DND-41 (cell line): ENCODE measurements at regions not wholly inside any gene's neighbourhood (a gene's known extent, or its start where the extent isn't known, plus 50 kb on each side); places are given as distances from the start of the nearest gene placed in this dataset.

ENCODE experiments used
- ATAC-seq: fragments of 200-7000 bp; cut with Tn5 transposase; 3 replicates; pipeline ENCODE4 v1.9.1; 2021; ENCODE audit warnings: low read depth; ENCODE audit not compliant: insufficient read depth
- DNase-seq: peaks from one replicate; pipeline ENCODE4 v3.0.0-alpha.2; 2020
- H2AFZ ChIP-seq: 2 replicates; pipeline ENCODE4 v1.6.0; 2012; ENCODE audit warnings: low read depth, low read length
- H3K27ac ChIP-seq: 2 replicates; pipeline ENCODE4 v1.5.1; 2012; ENCODE audit warnings: low read length, inconsistent platforms
- H3K27me3 ChIP-seq: fragments of 200-600 bp; sonication (generic); 2 replicates; pipeline ENCODE4 v1.6.0; 2012; ENCODE audit warnings: low read length, mild to moderate bottlenecking, inconsistent platforms; ENCODE audit not compliant: insufficient read depth, poor library complexity
- H3K36me3 ChIP-seq: 2 replicates; pipeline ENCODE4 v1.5.1; 2012; ENCODE audit warnings: low read length, inconsistent platforms; ENCODE audit not compliant: insufficient read depth
- H3K4me1 ChIP-seq: 2 replicates; pipeline ENCODE4 v1.5.1; 2012; ENCODE audit warnings: mild to moderate bottlenecking, low read length; ENCODE audit not compliant: insufficient read depth
- H3K4me2 ChIP-seq: 2 replicates; pipeline ENCODE4 v1.6.0; 2012; ENCODE audit warnings: mild to moderate bottlenecking, moderate library complexity, low read length, inconsistent platforms; ENCODE audit not compliant: insufficient read depth
- H3K4me3 ChIP-seq, 2 experiments: fragments of 200-600 bp in 1 of 2; shearing (Covaris generic) in 1 of 2; 2 replicates each; pipeline ENCODE4 v1.5.1; 2012 to 2016; ENCODE audit warnings: inconsistent platforms in 2 of 2, low read length in 2 of 2, mild to moderate bottlenecking in 2 of 2, low read depth in 1 of 2, moderate library complexity in 1 of 2
- H3K79me2 ChIP-seq: 2 replicates; pipeline ENCODE4 v1.6.0; 2012; ENCODE audit warnings: low read length, inconsistent platforms; ENCODE audit not compliant: insufficient read depth
- H3K9ac ChIP-seq: 2 replicates; pipeline ENCODE4 v1.6.0; 2012; ENCODE audit warnings: low read depth, mild to moderate bottlenecking, inconsistent platforms, low read length, moderate library complexity
- H3K9me3 ChIP-seq: 2 replicates; pipeline ENCODE4 v1.5.1; 2012; ENCODE audit warnings: low read length, moderate library complexity, mild to moderate bottlenecking, inconsistent platforms; ENCODE audit not compliant: insufficient read depth, severe bottlenecking
- H4K20me1 ChIP-seq: 2 replicates; pipeline ENCODE4 v1.6.0; 2012; ENCODE audit warnings: low read length; ENCODE audit not compliant: insufficient read depth
- CTCF ChIP-seq: IDR thresholded peaks from 2 replicates; pipeline ENCODE4 v1.5.1; 2012; ENCODE audit warnings: borderline replicate concordance, low read length, moderate library complexity, mild to moderate bottlenecking; ENCODE audit not compliant: poor library complexity, severe bottlenecking; ENCODE audit errors: extremely low read depth
- EZH2 ChIP-seq: IDR thresholded peaks from 3 replicates; pipeline ENCODE4 v1.6.1; 2012; ENCODE audit warnings: borderline replicate concordance, low read depth, mild to moderate bottlenecking, moderate library complexity, low read length, inconsistent platforms; ENCODE audit not compliant: severe bottlenecking

GRCh38 chr6:8947900-8948299 is 512.6 kb upstream of the SLC35B3 start:
- no peak for ATAC-seq
- no peaks in the 10 kb centered on the region for H3K9me3 ChIP-seq
- no peak overlapping the region for H3K9ac ChIP-seq
- no peaks in the 10 kb centered on the region for H3K27me3 ChIP-seq
- no peaks in the 10 kb centered on the region for H3K79me2 ChIP-seq
- no peak overlapping the region for H3K4me3 ChIP-seq
- H2AFZ ChIP-seq: no peak overlapping the region
- TF ChIP-seq EZH2 (no peak), CTCF (no peak)
- no peak overlapping the region for H3K4me2 ChIP-seq
- H3K4me1 ChIP-seq: no peaks in the 10 kb centered on the region
- DNase-seq: no peak
- H3K27ac ChIP-seq: no peak overlapping the region
- no peaks in the 10 kb centered on the region for H4K20me1 ChIP-seq
- H3K36me3 ChIP-seq: no peaks in the 10 kb centered on the region

DNA sequence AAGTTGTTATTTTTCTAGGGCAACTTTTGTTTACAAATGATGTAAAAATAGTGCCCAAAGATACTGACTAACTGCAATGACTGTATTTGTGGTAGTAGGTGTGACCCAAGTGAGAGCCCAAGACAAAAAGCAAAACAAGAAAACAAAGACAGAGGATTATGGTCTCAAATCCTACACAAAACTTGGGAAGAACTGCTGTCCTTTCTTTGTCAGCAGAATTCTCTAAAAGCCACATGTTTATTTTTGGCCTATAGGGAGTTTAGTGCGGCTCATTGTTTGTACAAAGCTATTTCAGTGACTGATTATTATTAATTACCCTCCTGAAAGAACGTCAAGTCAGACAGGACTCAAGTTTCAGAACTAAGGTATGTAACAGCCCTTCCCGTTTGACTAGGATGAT is 509.2 kb upstream of the SLC35B3 start:
- no peak for TF ChIP-seq CTCF
- no peak for TF ChIP-seq EZH2
- H3K79me2 ChIP-seq: no peaks in the 10 kb centered on the region
- no peaks in the 10 kb centered on the region for H3K36me3 ChIP-seq
- H2AFZ ChIP-seq: no peak overlapping the region
- ATAC-seq (no peak), DNase-seq (no peak)
- H3K4me3 ChIP-seq: no peak overlapping the region
- no peak overlapping the region for H3K27ac ChIP-seq
- H3K27me3 ChIP-seq: no peaks in the 10 kb centered on the region
- H4K20me1 ChIP-seq: no peaks in the 10 kb centered on the region
- H3K9me3 ChIP-seq: no peaks in the 10 kb centered on the region
- H3K9ac ChIP-seq: no peak overlapping the region
- no peak overlapping the region for H3K4me2 ChIP-seq
- H3K4me1 ChIP-seq: no peaks in the 10 kb centered on the region

- no peaks in the 10 kb centered on the region for H3K9me3 ChIP-seq
- no peak overlapping the region for H3K4me2 ChIP-seq
- H2AFZ ChIP-seq: no peak overlapping the region
- no peak overlapping the region for H3K4me3 ChIP-seq
- no peak for ATAC-seq
- no peaks in the 10 kb centered on the region for H4K20me1 ChIP-seq
- no peaks in the 10 kb centered on the region for H3K4me1 ChIP-seq
- H3K27me3 ChIP-seq: no peaks in the 10 kb centered on the region
- no peak for TF ChIP-seq CTCF
- TF ChIP-seq EZH2: no peak
- no peak overlapping the region for H3K9ac ChIP-seq
- no peak overlapping the region for H3K27ac ChIP-seq
- H3K36me3 ChIP-seq: no peaks in the 10 kb centered on the region
- no peaks in the 10 kb centered on the region for H3K79me2 ChIP-seq
- DNase-seq: no peak
These were observed 507.7 kb upstream of the SLC35B3 start for GRCh38 chr6:8943073-8943472.

DNA sequence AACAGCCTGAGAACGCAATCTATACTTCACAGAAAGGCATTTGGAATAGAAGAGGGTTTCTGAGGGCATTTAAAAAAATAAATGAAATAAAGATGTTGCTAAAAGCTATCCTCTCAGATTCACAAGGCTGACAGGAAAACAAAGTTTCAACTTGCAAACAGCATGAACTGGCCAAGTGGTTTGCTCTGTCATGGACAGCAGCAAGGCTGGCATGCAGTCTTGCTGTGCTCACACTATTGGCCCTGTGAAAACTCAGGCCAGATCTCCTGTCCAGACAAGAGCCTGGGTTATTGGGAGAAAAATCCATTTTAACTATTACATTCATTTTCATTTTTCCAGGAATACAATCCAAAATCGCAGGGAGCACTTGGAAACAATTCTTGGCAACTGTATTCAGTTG is 506.2 kb upstream of the SLC35B3 start:
- Histone ChIP-seq H2AFZ (no peak overlapping the region), H3K4me1 (no peaks in the 10 kb centered on the region), H3K79me2 (no peaks in the 10 kb centered on the region), H3K9ac (no peak overlapping the region), H4K20me1 (no peaks in the 10 kb centered on the region), H3K9me3 (no peaks in the 10 kb centered on the region), H3K36me3 (no peaks in the 10 kb centered on the region), H3K4me2 (no peak overlapping the region), H3K4me3 (no peak overlapping the region), H3K27ac (no peak overlapping the region), H3K27me3 (no peaks in the 10 kb centered on the region)
- DNase-seq (no peak), ATAC-seq (no peak)
- TF ChIP-seq EZH2 (no peak), CTCF (no peak)
